ENCODE measurements at regions not wholly inside any gene's neighbourhood (a gene's known extent, or its start where the extent isn't known, plus 50 kb on each side); places are given as distances from the start of the nearest gene placed in this dataset.

DNA sequence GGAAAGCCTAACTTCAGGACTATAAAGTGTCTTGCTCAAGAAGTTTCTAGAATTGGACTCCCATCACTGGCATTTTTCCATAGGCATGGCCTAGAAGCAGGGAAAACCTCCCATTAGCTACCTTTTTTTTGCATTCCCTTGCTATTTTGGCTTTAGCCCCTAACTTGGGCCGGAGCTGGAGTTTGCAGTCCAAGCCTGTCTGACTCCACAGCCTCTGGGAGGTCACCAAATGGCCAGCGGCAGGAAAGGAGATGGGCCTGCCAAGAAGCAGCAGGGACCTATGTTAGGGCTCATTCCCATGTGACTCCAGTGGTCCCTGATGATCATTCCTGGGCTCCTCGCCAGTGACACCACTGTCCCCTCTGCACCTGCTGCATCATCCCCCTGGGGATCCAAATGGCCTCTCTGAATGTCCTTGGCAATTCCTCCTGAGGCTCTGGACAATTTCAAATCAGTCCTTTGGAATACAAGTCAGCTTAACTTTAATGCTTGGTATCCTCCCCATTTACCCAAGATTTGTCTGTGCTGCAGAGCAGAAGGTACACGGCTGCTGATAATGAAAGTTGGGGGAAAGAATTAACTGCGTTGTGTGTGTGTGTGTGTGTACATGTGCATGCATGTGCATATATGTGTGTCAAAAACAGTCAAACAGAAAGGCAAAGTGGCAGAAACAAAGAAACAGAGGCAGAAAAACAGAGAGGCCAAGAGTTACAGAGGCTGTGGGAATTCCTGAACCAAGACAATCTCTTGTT lies 69.8 kb upstream of the SERP2 start:
- TF ChIP-seq CREB1 (IDR thresholded peaks at IDR 0.05; ENCODE audit: low read depth) (no peak), FOXM1 (IDR thresholded peaks at IDR 0.05; ENCODE audit: low read depth, low read length) (no peak), CTCF (IDR thresholded peaks at IDR 0.05 in 2 of 3, conservative IDR thresholded peaks at IDR 0.05 in 1 of 3; ENCODE audit: control insufficient read depth in 2 of 3, extremely low read depth in 1 of 3, insufficient read depth in 1 of 3, low read depth in 3 of 3, low read length in 3 of 3) (no peak), SREBF1 (IDR thresholded peaks at IDR 0.05; ENCODE audit: low read length) (no peak), REST (IDR thresholded peaks at IDR 0.05; ENCODE audit: low read depth, low read length) (no peak), CUX1 (IDR thresholded peaks at IDR 0.05; ENCODE audit: insufficient replicate concordance, low read depth, low read length) (no peak), JUND (IDR thresholded peaks at IDR 0.05; ENCODE audit: low read depth, low read length) (no peak), NR2C2 (IDR thresholded peaks at IDR 0.05; ENCODE audit: borderline replicate concordance, control insufficient read depth, insufficient read length, low read depth) (no peak), NKRF (conservative IDR thresholded peaks at IDR 0.05) (no peak), SMC3 (IDR thresholded peaks at IDR 0.05; ENCODE audit: borderline replicate concordance, low read length) (no peak), SRF (IDR thresholded peaks at IDR 0.05; ENCODE audit: low read depth in 2 of 2, low read length in 2 of 2) (no peak)
- TF ChIP-seq, protein P1, sequence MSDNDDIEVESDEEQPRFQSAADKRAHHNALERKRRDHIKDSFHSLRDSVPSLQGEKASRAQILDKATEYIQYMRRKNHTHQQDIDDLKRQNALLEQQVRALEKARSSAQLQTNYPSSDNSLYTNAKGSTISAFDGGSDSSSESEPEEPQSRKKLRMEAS (IDR thresholded peaks at IDR 0.05; ENCODE audit: low read depth, low read length) = no peak

All from GM12878 (cell line).